HG03439 (cell line): ENCODE measurements at regions not wholly inside any gene's neighbourhood (a gene's known extent, or its start where the extent isn't known, plus 50 kb on each side); places are given as distances from the start of the nearest gene placed in this dataset.

Experiments
- ATAC-seq: cut with Tn5 transposase; IDR thresholded peaks from one replicate; pipeline ENCODE4 v1.9.1; 2021; ENCODE audit warnings: mild to moderate bottlenecking, moderate library complexity; ENCODE audit not compliant: unreplicated experiment

GRCh38 chr4:177041356-177041755 is 248.6 kb upstream of the VEGFC start:
- ATAC-seq = no peak

- ATAC-seq = peak; percentile 66
These were observed 254.5 kb upstream of the VEGFC start for GRCh38 chr4:177047070-177047850.

- no peak for ATAC-seq
These were observed 255.1 kb upstream of the VEGFC start for GRCh38 chr4:177047851-177048174.

- peak; percentile 93 for ATAC-seq
These were observed 258.1 kb upstream of the NEIL3 start for GRCh38 chr4:177051473-177052060.

- ATAC-seq = no peak
These were observed 257.3 kb upstream of the NEIL3 start for GRCh38 chr4:177052211-177052934.

GRCh38 chr4:177057186-177057585 is 252.5 kb upstream of the NEIL3 start:
- no peak for ATAC-seq

- ATAC-seq = no peak
These were observed 245.6 kb upstream of the NEIL3 start for GRCh38 chr4:177064116-177064515.

GRCh38 chr4:177064729-177065394 is 244.8 kb upstream of the NEIL3 start:
- no peak for ATAC-seq

GRCh38 chr4:177066746-177067145 is 242.9 kb upstream of the NEIL3 start:
- ATAC-seq = no peak

GRCh38 chr4:177070533-177071058 is 239.1 kb upstream of the NEIL3 start:
- ATAC-seq = no peak

GRCh38 chr4:177077095-177077971 is 232.3 kb upstream of the NEIL3 start:
- no peak for ATAC-seq

GRCh38 chr4:177079327-177079726 is 230.3 kb upstream of the NEIL3 start:
- no peak for ATAC-seq

GRCh38 chr4:177080388-177080787 is 229.3 kb upstream of the NEIL3 start:
- ATAC-seq = no peak

GRCh38 chr4:177087060-177087459 is 222.6 kb upstream of the NEIL3 start:
- ATAC-seq = no peak

GRCh38 chr4:177087499-177087898 is 222.2 kb upstream of the NEIL3 start:
- ATAC-seq = no peak

- ATAC-seq = no peak
These were observed 218.2 kb upstream of the NEIL3 start for GRCh38 chr4:177091515-177091914.

- ATAC-seq = no peak
These were observed 216.9 kb upstream of the NEIL3 start for GRCh38 chr4:177092807-177093206.

- no peak for ATAC-seq
These were observed 215.7 kb upstream of the NEIL3 start for GRCh38 chr4:177093964-177094363.

GRCh38 chr4:177097291-177097690 is 212.4 kb upstream of the NEIL3 start:
- no peak for ATAC-seq

- ATAC-seq = no peak
These were observed 210.5 kb upstream of the NEIL3 start for GRCh38 chr4:177099211-177099610.
